Brain microvascular endothelial cell (primary cell): ENCODE measurements at regions not wholly inside any gene's neighbourhood (a gene's known extent, or its start where the extent isn't known, plus 50 kb on each side); places are given as distances from the start of the nearest gene placed in this dataset.

Source experiments
- DNase-seq: peaks from one replicate; pipeline ENCODE4 v3.0.0-alpha.2; 2020
- H3K27ac ChIP-seq: fragments of 250-450 bp; sonication (Bioruptor Pico); 2 replicates; pipeline ENCODE4 v1.5.1; 2020; ENCODE audit warnings: mild to moderate bottlenecking, moderate library complexity
- H3K27me3 ChIP-seq: fragments of 250-450 bp; sonication (Bioruptor Pico); replicated peaks from 2 replicates; pipeline ENCODE4 v1.5.1; 2020; ENCODE audit warnings: mild to moderate bottlenecking
- H3K36me3 ChIP-seq: fragments of 250-450 bp; sonication (Bioruptor Pico); replicated peaks from 2 replicates; pipeline ENCODE4 v1.5.1; 2020; ENCODE audit warnings: mild to moderate bottlenecking
- H3K4me3 ChIP-seq: 2 replicates; pipeline ENCODE4 v1.5.1; 2011; ENCODE audit warnings: low read depth, mild to moderate bottlenecking, control low read depth, low read length, moderate library complexity
- in situ Hi-C: cut with HindIII; loops from 2 replicates; pipeline ENCODE4 v1.10.0; 2017; ENCODE audit warnings: low sequenced_read_pairs, low pct_ligation_motif_present
- TF ChIP-seq, protein P1 (sequence below): IDR thresholded peaks from 2 replicates; pipeline ENCODE4 v1.5.1; 2011; ENCODE audit warnings: low read depth, mild to moderate bottlenecking, moderate library complexity, low read length, control low read depth, inconsistent platforms; ENCODE audit errors: missing control alignments

DNA sequence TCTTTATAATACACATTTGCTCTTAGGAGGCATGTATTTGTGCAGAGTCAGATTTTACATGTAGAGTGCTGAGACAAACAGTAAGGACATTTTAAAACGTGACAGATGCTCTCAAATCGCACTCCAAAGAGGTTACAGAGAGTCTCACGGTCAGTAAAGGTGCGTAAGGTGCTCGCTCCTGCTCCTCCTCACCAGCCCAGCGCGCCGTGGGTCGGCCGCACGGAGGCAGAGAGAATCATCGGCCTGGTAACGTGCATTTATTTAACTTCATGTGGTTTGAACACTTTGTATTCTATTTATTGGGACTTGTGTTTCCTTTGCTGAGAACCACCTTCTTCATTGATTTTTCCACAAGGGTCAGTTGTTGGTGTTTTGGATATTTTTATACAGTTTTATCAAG lies 900.1 kb downstream of the BRD1 start:
- in situ Hi-C loops: no loop called here
- TF ChIP-seq, protein P1, sequence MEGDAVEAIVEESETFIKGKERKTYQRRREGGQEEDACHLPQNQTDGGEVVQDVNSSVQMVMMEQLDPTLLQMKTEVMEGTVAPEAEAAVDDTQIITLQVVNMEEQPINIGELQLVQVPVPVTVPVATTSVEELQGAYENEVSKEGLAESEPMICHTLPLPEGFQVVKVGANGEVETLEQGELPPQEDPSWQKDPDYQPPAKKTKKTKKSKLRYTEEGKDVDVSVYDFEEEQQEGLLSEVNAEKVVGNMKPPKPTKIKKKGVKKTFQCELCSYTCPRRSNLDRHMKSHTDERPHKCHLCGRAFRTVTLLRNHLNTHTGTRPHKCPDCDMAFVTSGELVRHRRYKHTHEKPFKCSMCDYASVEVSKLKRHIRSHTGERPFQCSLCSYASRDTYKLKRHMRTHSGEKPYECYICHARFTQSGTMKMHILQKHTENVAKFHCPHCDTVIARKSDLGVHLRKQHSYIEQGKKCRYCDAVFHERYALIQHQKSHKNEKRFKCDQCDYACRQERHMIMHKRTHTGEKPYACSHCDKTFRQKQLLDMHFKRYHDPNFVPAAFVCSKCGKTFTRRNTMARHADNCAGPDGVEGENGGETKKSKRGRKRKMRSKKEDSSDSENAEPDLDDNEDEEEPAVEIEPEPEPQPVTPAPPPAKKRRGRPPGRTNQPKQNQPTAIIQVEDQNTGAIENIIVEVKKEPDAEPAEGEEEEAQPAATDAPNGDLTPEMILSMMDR: no peak
- Histone ChIP-seq H3K27ac (no peak overlapping the region), H3K27me3 (no peaks in the 10 kb centered on the region), H3K36me3 (no peaks in the 10 kb centered on the region), H3K4me3 (no peak overlapping the region)
- no peak for DNase-seq

DNA sequence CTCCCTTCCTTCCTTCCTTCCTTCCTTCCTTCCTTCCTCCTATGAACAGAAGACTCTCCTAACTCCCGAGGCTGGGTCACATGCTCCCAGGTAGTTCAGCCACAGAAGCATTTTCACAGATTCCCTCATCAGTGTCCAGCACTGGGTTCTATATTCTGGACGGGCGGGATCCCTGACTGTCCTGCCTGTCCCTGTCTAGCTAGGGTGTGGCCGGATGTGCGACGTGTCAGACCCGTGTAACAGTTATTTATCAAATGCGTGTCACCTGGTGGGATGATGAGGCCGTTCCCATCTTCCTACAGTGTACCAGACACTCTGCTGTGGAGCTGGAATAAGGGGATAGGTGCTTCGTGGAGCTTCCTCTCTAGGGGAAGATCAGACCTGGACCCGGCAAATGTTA lies 901.0 kb downstream of the BRD1 start:
- no peak for DNase-seq
- TF ChIP-seq, protein P1: no peak
- Histone ChIP-seq H3K27ac (no peak overlapping the region), H3K4me3 (no peak overlapping the region), H3K27me3 (no peaks in the 10 kb centered on the region), H3K36me3 (no peaks in the 10 kb centered on the region)
- in situ Hi-C loops: no loop called here

DNA sequence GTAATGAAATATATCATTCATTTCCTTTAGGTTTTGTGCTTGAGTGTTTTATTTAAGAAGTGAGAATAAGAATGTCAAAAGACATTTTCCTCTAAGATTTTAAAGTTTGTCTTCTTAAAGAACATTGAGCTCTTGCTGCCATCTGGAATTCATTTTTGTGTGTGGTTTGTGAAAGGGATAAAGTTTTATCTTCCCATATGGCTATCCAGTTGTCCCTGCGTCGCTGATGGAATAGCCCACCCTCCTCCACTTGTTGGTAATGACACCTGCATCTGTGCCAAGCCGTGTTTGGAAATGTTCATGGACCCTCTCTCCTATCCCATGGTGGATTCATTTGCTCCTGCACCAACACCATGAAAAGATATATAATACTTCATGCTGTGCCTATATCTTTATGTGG lies 901.5 kb downstream of the BRD1 start:
- H3K4me3 ChIP-seq: no peak overlapping the region
- no peaks in the 10 kb centered on the region for H3K27me3 ChIP-seq
- no peaks in the 10 kb centered on the region for H3K36me3 ChIP-seq
- H3K27ac ChIP-seq: no peak overlapping the region
- TF ChIP-seq, protein P1: no peak
- no peak for DNase-seq
- in situ Hi-C loops: no loop called here

DNA sequence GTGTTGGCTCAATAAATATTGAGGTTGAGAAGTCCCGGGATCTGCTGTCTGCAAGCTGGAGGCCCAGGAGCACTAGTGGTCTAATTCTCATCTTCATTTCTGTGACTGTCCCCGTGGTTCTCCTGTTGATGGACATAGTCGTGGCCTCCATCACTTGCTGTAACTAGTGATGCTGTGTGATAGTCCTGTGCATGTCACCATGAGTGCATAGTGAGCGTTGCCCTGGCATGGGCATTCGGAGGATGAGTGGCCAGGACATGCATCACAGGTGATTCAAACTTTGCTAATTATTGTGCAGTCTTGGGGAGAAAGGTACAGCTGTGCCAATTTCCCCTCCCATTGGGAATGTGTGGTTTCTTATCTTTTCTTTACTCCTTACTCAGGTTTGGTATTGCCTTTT lies 902.2 kb downstream of the BRD1 start:
- TF ChIP-seq, protein P1: no peak
- in situ Hi-C loops: no loop called here
- Histone ChIP-seq H3K36me3 (no peaks in the 10 kb centered on the region), H3K27ac (no peak overlapping the region), H3K27me3 (no peaks in the 10 kb centered on the region), H3K4me3 (no peak overlapping the region)
- no peak for DNase-seq

DNA sequence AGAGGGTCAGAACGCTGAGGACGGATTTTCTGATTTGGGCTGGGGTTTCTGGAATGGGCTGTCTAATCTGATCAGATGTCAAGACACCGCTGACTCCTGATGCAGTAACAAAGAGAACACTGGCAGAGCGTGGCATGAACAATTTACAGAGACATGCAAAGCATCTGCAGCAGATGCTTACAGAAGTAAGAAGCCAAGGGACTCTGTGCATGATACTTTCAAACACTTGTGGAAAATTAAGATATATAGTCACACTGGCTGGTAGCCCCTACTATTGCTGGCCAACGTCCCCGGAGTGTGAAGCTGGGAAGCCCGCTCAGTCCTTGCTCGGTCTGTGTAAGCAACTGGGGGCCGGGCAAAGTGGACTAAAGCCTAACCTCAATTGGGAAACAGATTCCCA lies 903.7 kb downstream of the BRD1 start:
- DNase-seq: no peak
- TF ChIP-seq, protein P1: no peak
- in situ Hi-C loops: no loop called here
- Histone ChIP-seq H3K36me3 (no peaks in the 10 kb centered on the region), H3K27ac (no peak overlapping the region), H3K27me3 (no peaks in the 10 kb centered on the region), H3K4me3 (no peak overlapping the region)

DNA sequence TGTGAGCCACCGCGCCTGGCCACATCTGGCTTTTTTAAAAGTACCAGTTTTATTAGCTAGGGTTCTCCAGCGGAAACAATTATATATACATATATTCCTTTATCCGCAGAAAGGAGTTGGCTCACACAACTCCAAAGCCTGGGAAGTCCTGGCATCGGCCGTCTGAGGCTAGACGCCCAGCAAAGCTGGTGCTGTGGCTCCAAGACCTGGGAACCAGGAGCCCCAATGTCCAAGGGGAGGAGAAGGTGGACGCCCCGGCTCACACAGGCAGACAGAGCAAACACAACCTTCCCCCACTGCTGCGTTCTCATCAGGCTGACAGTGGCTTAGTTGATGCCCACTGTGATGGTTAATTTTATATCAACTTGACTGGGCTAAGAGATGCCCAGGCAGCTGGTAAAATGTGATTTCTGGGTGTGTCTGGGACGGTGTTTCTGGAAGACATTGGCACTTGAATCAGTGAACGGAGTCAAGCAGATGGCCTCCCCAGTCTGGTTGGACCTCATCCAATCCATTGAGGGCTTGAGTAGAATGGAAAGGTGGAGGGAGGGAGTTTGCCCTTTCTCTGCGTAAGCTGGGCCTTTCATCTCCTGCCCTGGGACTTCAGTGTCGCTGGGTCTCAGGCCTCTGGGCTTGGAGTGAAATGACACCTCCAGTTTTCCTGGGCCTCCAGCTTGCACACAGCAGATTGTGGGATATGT lies 904.4 kb downstream of the BRD1 start:
- in situ Hi-C loops: no loop called here
- H3K27me3 ChIP-seq: no peaks in the 10 kb centered on the region
- H3K36me3 ChIP-seq: no peaks in the 10 kb centered on the region
- TF ChIP-seq, protein P1: no peak
- DNase-seq: no peak
- H3K27ac ChIP-seq: no peak overlapping the region
- H3K4me3 ChIP-seq: no peak overlapping the region
